ENCODE measurements at regions not wholly inside any gene's neighbourhood (a gene's known extent, or its start where the extent isn't known, plus 50 kb on each side); places are given as distances from the start of the nearest gene placed in this dataset.

- no peak for DNase-seq
Observed at GRCh38 chr12:91379051-91379775, 196.6 kb upstream of the DCN start.

GRCh38 chr12:91377436-91377835, 194.8 kb upstream of the DCN start:
- DNase-seq = no peak

GRCh38 chr12:91373086-91373485, 190.5 kb upstream of the DCN start:
- DNase-seq = no peak

- DNase-seq = no peak
Observed at GRCh38 chr12:91370086-91370868, 187.7 kb upstream of the DCN start.

GRCh38 chr12:91368613-91369012, 186.0 kb upstream of the DCN start:
- no peak for DNase-seq

- peak; percentile 8 for DNase-seq
Observed at GRCh38 chr12:91367234-91367849, 184.7 kb upstream of the DCN start.

- DNase-seq = peak; percentile 45
Observed at GRCh38 chr12:91364471-91365184, 182.0 kb upstream of the DCN start.

GRCh38 chr12:91361864-91362263, 179.2 kb upstream of the DCN start:
- peak; percentile 42 for DNase-seq

GRCh38 chr12:91357381-91357780, 174.8 kb upstream of the DCN start:
- no peak for DNase-seq

GRCh38 chr12:91356405-91356804, 173.8 kb upstream of the DCN start:
- DNase-seq = no peak

- peak; percentile 58 for DNase-seq
Observed at GRCh38 chr12:91355150-91356006, 172.8 kb upstream of the DCN start.

- DNase-seq = no peak
Observed at GRCh38 chr12:91353266-91353665, 170.6 kb upstream of the DCN start.

GRCh38 chr12:91349476-91349875, 166.9 kb upstream of the DCN start:
- DNase-seq = no peak

GRCh38 chr12:91347481-91348214, 165.0 kb upstream of the DCN start:
- DNase-seq = no peak

- DNase-seq = no peak
Observed at GRCh38 chr12:91346827-91347226, 164.2 kb upstream of the DCN start.

GRCh38 chr12:91344408-91344807, 161.8 kb upstream of the DCN start:
- no peak for DNase-seq

- DNase-seq = no peak
Observed at GRCh38 chr12:91343010-91343409, 160.4 kb upstream of the DCN start.

GRCh38 chr12:91339106-91339505, 156.5 kb upstream of the DCN start:
- no peak for DNase-seq

GRCh38 chr12:91335699-91336098, 153.1 kb upstream of the DCN start:
- DNase-seq = no peak

GRCh38 chr12:91333966-91334365, 151.3 kb upstream of the DCN start:
- no peak for DNase-seq

GRCh38 chr12:91332302-91332701, 149.7 kb upstream of the DCN start:
- no peak for DNase-seq

GRCh38 chr12:91331371-91331770, 148.8 kb upstream of the DCN start:
- DNase-seq = no peak

Data from inflammatory macrophage treated with lipopolysaccharide for 4 hours (primary cell).